A549 (cell line): ENCODE measurements at regions not wholly inside any gene's neighbourhood (a gene's known extent, or its start where the extent isn't known, plus 50 kb on each side); places are given as distances from the start of the nearest gene placed in this dataset.

Experiments used
- ATAC-seq, 2 experiments: fragments of 200-7000 bp in 1 of 2; fragments of >200 bp in 1 of 2; cut with Nextera tagmentation in 1 of 2; cut with Tn5 transposase in 1 of 2; 3 replicates each; pipeline versions ENCODE4 v1.8.0 to v1.9.1; 2018 to 2020; ENCODE audit warnings: mild to moderate bottlenecking in 1 of 2, moderate library complexity in 1 of 2
- CTCF ChIA-PET: fragments of 300-600 bp; sonication (Branson Sonifier 250); formaldehyde crosslinking; extraction: SDS; loops from one replicate; lab custom pipeline; 2021; ENCODE audit warnings: antibody characterized with exemption, inconsistent platforms; lab: Yijun Ruan, JAX
- POLR2A ChIA-PET: fragments of 350-600 bp; formaldehyde crosslinking; extraction: SDS; loops from one replicate; lab custom pipeline; 2021; ENCODE audit warnings: antibody characterized with exemption, inconsistent platforms; lab: Yijun Ruan, JAX
- DNase-seq, 2 experiments: peaks; one replicate each; pipeline versions ENCODE4 v3.0.0 to v3.0.0-alpha.2; 2011 to 2016; ENCODE audit warnings: low read depth in 1 of 2, low spot score in 1 of 2
- FAIRE-seq: peaks from 2 replicates; lab custom pipeline; 2011; peaks lifted over from hg19 to GRCh38; lab: Jason Lieb, UNC
- H3K27ac ChIP-seq, 2 experiments: fragments of >200 bp; sonication (Bioruptor Twin); formaldehyde crosslinking; 3 replicates each; pipeline ENCODE4 v1.5.1; 2016 to 2017
- H3K4me1 ChIP-seq: fragments of >200 bp; sonication (Bioruptor Twin); formaldehyde crosslinking; 3 replicates; pipeline ENCODE4 v1.6.1; 2016
- H3K4me2 ChIP-seq: fragments of >200 bp; sonication (Bioruptor Twin); formaldehyde crosslinking; 3 replicates; pipeline ENCODE4 v1.6.1; 2016
- H3K4me3 ChIP-seq: fragments of >200 bp; sonication (Bioruptor Twin); formaldehyde crosslinking; 3 replicates; pipeline ENCODE4 v1.5.1; 2016
- H3K9me3 ChIP-seq: fragments of >200 bp; sonication (Bioruptor Twin); formaldehyde crosslinking; 3 replicates; pipeline ENCODE4 v1.6.1; 2016
- CHD4 ChIP-seq: fragments of 200-600 bp; sonication (generic); IDR thresholded peaks from 2 replicates; pipeline ENCODE4 v1.6.1; 2016; ENCODE audit warnings: antibody characterized with exemption, mild to moderate bottlenecking, borderline replicate concordance
- CTCF ChIP-seq: fragments of >200 bp; sonication (Bioruptor Twin); formaldehyde crosslinking; IDR thresholded peaks from 3 replicates; pipeline ENCODE4 v1.5.1; 2016
- FOSB ChIP-seq: fragments of 250-450 bp; sonication (Bioruptor Pico); IDR thresholded peaks from 2 replicates; pipeline ENCODE4 v1.5.0; 2020; ENCODE audit warnings: mild to moderate bottlenecking, moderate library complexity
- FOSL2 ChIP-seq, 2 experiments: fragments of 450-650 bp in 1 of 2; fragments of >200 bp in 1 of 2; sonication (Bioruptor Twin) in 1 of 2; formaldehyde crosslinking; IDR thresholded peaks; 2 replicates each; pipeline versions ENCODE4 v1.5.0 to v1.6.1; 2016 to 2020; ENCODE audit warnings: mild to moderate bottlenecking in 1 of 2, moderate library complexity in 1 of 2
- HOXB13 ChIP-seq: fragments of 250-450 bp; sonication (Bioruptor Pico); IDR thresholded peaks from 2 replicates; pipeline ENCODE4 v1.5.0; 2020; ENCODE audit warnings: low read depth, mild to moderate bottlenecking, moderate library complexity
- JUNB ChIP-seq: fragments of >200 bp; sonication (Bioruptor Twin); formaldehyde crosslinking; IDR thresholded peaks from 2 replicates; pipeline ENCODE4 v1.6.1; 2016
- KDM5A ChIP-seq: fragments of 200-600 bp; sonication (generic); IDR thresholded peaks from 2 replicates; pipeline ENCODE4 v1.6.1; 2016; ENCODE audit warnings: antibody characterized with exemption, mild to moderate bottlenecking
- MYC ChIP-seq: IDR thresholded peaks from 2 replicates; pipeline ENCODE4 v1.6.1; 2012; ENCODE audit warnings: mild to moderate bottlenecking, inconsistent platforms, low read length, improper control_type of control experiment, borderline replicate concordance
- NPAS2 ChIP-seq: fragments of 250-450 bp; sonication (Bioruptor Pico); IDR thresholded peaks from 2 replicates; pipeline ENCODE4 v1.8.0; 2022; ENCODE audit warnings: mild to moderate bottlenecking, moderate library complexity, borderline replicate concordance
- PHF8 ChIP-seq: fragments of 200-600 bp; sonication (generic); IDR thresholded peaks from 2 replicates; pipeline ENCODE4 v1.6.1; 2016; ENCODE audit warnings: low read depth, mild to moderate bottlenecking, antibody characterized with exemption, moderate library complexity, borderline replicate concordance
- RAD21 ChIP-seq, 2 experiments: fragments of >200 bp in 1 of 2; sonication (Bioruptor Twin) in 1 of 2; formaldehyde crosslinking in 1 of 2; IDR thresholded peaks in 1 of 2; conservative IDR thresholded peaks in 1 of 2; 2 replicates in 1 of 2; 3 replicates in 1 of 2; pipeline ENCODE4 v1.6.1; 2012 to 2018; ENCODE audit warnings: inconsistent platforms in 1 of 2
- REST ChIP-seq: fragments of 200-600 bp; sonication (generic); IDR thresholded peaks from 2 replicates; pipeline ENCODE4 v1.6.1; 2016; ENCODE audit warnings: antibody characterized with exemption, mild to moderate bottlenecking, moderate library complexity
- RFX5 ChIP-seq: fragments of 450-650 bp; IDR thresholded peaks from 2 replicates; pipeline ENCODE4 v1.7.1; 2014; ENCODE audit warnings: antibody characterized with exemption, mild to moderate bottlenecking, moderate library complexity
- SMC3 ChIP-seq: fragments of >200 bp; sonication (Bioruptor Twin); formaldehyde crosslinking; IDR thresholded peaks from 3 replicates; pipeline ENCODE4 v1.6.1; 2018; ENCODE audit warnings: inconsistent platforms
- WGBS: methylation state at CpG from one replicate; pipeline ENCODE4 v1.1.6; 2017; ENCODE audit errors: missing lambda C conversion rate; 5-methylcytosine and 5-hydroxymethylcytosine counted together
- TF ChIP-seq, protein P1 (sequence below): fragments of 150-350 bp; IDR thresholded peaks from 2 replicates; pipeline ENCODE4 v1.6.1; 2014; ENCODE audit warnings: low read depth, mild to moderate bottlenecking, low read length
- TF ChIP-seq, protein P2 (sequence below): fragments of >200 bp; sonication (Bioruptor Twin); formaldehyde crosslinking; IDR thresholded peaks from 3 replicates; pipeline ENCODE4 v1.6.1; 2016
- TF ChIP-seq, protein P3 (sequence below): IDR thresholded peaks from 2 replicates; pipeline ENCODE4 v1.6.1; 2012
- TF ChIP-seq, protein P4 (sequence below): IDR thresholded peaks from 2 replicates; pipeline ENCODE4 v1.6.1; 2012; ENCODE audit warnings: low read depth, borderline replicate concordance

GRCh38 chr11:87422566-87422965 lies 384.8 kb downstream of the TMEM135 start:
- WGBS: 15% methylated on average over 3 of the region's 3 CpGs
- FAIRE-seq (no peak), DNase-seq (no peak), ATAC-seq (no peak)
- TF ChIP-seq, protein P1, sequence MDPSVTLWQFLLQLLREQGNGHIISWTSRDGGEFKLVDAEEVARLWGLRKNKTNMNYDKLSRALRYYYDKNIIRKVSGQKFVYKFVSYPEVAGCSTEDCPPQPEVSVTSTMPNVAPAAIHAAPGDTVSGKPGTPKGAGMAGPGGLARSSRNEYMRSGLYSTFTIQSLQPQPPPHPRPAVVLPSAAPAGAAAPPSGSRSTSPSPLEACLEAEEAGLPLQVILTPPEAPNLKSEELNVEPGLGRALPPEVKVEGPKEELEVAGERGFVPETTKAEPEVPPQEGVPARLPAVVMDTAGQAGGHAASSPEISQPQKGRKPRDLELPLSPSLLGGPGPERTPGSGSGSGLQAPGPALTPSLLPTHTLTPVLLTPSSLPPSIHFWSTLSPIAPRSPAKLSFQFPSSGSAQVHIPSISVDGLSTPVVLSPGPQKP: no peak
- TF ChIP-seq MYC (no peak), RAD21 (conservative IDR thresholded peaks at IDR 0.05 in 1 of 2, IDR thresholded peaks at IDR 0.05 in 1 of 2) (no peak), RFX5 (no peak), FOSB (CRISPR knock-in tag) (no peak), REST (no peak), JUNB (no peak), CHD4 (no peak), PHF8 (no peak), HOXB13 (CRISPR knock-in tag) (no peak), KDM5A (no peak), NPAS2 (CRISPR knock-in tag) (no peak)
- TF ChIP-seq, protein P2, sequence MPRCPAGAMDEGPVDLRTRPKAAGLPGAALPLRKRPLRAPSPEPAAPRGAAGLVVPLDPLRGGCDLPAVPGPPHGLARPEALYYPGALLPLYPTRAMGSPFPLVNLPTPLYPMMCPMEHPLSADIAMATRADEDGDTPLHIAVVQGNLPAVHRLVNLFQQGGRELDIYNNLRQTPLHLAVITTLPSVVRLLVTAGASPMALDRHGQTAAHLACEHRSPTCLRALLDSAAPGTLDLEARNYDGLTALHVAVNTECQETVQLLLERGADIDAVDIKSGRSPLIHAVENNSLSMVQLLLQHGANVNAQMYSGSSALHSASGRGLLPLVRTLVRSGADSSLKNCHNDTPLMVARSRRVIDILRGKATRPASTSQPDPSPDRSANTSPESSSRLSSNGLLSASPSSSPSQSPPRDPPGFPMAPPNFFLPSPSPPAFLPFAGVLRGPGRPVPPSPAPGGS: no peak
- TF ChIP-seq, protein P3, sequence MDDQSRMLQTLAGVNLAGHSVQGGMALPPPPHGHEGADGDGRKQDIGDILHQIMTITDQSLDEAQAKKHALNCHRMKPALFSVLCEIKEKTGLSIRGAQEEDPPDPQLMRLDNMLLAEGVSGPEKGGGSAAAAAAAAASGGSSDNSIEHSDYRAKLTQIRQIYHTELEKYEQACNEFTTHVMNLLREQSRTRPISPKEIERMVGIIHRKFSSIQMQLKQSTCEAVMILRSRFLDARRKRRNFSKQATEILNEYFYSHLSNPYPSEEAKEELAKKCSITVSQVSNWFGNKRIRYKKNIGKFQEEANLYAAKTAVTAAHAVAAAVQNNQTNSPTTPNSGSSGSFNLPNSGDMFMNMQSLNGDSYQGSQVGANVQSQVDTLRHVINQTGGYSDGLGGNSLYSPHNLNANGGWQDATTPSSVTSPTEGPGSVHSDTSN: no peak
- TF ChIP-seq, protein P4, sequence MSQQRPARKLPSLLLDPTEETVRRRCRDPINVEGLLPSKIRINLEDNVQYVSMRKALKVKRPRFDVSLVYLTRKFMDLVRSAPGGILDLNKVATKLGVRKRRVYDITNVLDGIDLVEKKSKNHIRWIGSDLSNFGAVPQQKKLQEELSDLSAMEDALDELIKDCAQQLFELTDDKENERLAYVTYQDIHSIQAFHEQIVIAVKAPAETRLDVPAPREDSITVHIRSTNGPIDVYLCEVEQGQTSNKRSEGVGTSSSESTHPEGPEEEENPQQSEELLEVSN: no peak
- Histone ChIP-seq H3K27ac (no peak overlapping the region), H3K4me1 (no peaks in the 10 kb centered on the region), H3K4me3 (no peak overlapping the region), H3K4me2 (no peak overlapping the region), H3K9me3 (no peaks in the 10 kb centered on the region)
- ChIA-PET POLR2A (no interaction called here), CTCF (interaction anchor here (0.6 to 6.4 kb wide), 11 partner anchors 10 to 595 kb away, joined by 3 to 97 read pairs (median 7); no protein-coding TSS in a partner anchor)

- ATAC-seq: peak; percentile 92 to 98
- Histone ChIP-seq H3K9me3 (no peaks in the 10 kb centered on the region), H3K4me3 (no peak overlapping the region), H3K4me1 (no peaks in the 10 kb centered on the region), H3K4me2 (no peak overlapping the region), H3K27ac (no peak overlapping the region)
- peak; percentile 77 for FAIRE-seq
- WGBS: 2% methylated on average over 2 of the region's 2 CpGs
- no peak for TF ChIP-seq FOSL2 (IDR thresholded peaks at IDR 0.05)
- no peak for TF ChIP-seq FOSL2 (CRISPR knock-in tag; IDR thresholded peaks at IDR 0.05)
- peak; percentile 67 to 73 for TF ChIP-seq RAD21 (conservative IDR thresholded peaks at IDR 0.05 in 1 of 2, IDR thresholded peaks at IDR 0.05 in 1 of 2)
- peak; percentile 64 for TF ChIP-seq SMC3
- TF ChIP-seq CHD4: no peak
- peak; percentile 74 for TF ChIP-seq CTCF
- TF ChIP-seq, protein P2: no peak
- ChIA-PET POLR2A (interaction anchor here (0.7 to 1.0 kb wide), 2 partner anchors 465 to 482 kb away, joined by 3 to 4 read pairs; no protein-coding TSS in a partner anchor), CTCF (interaction anchor here (0.5 to 6.4 kb wide), 42 partner anchors 9 to 489 kb away, joined by 3 to 97 read pairs (median 4); no protein-coding TSS in a partner anchor)
- DNase-seq: peak; percentile 55 to 83
Observed at GRCh38 chr11:87421422-87421821, 383.7 kb downstream of the TMEM135 start.
